Tibial artery (tissue), 4 donors: ENCODE measurements at regions not wholly inside any gene's neighbourhood (a gene's known extent, or its start where the extent isn't known, plus 50 kb on each side); places are given as distances from the start of the nearest gene placed in this dataset.

Source experiments
- DNase-seq, 2 donors: peaks; one replicate each; pipeline ENCODE4 v3.0.0-alpha.2; 2019
- H3K27ac ChIP-seq, 2 donors: fragments of 200-600 bp; sonication (generic) in 1 of 2; 1 replicate in 1 of 2; 2 replicates in 1 of 2; pipeline ENCODE4 v1.5.1; 2018 to 2019; ENCODE audit warnings: mild to moderate bottlenecking in 1 of 2
- H3K27me3 ChIP-seq, 2 donors: fragments of 200-600 bp; sonication (generic) in 1 of 2; one replicate each; pipeline versions ENCODE4 v1.5.1 to v1.6.0; 2016 to 2019
- H3K36me3 ChIP-seq, 3 donors: fragments of 200-600 bp; sonication (generic) in 2 of 3; one replicate each; pipeline ENCODE4 v1.5.1; 2016 to 2019; ENCODE audit warnings: mild to moderate bottlenecking in 2 of 3
- H3K4me1 ChIP-seq, 4 donors: fragments of 200-600 bp; sonication (generic) in 2 of 4; 1 replicate in 3 of 4; 2 replicates in 1 of 4; pipeline ENCODE4 v1.5.1; 2016 to 2019
- H3K4me3 ChIP-seq, 2 donors: fragments of 200-600 bp; sonication (generic) in 1 of 2; 1 replicate in 1 of 2; 2 replicates in 1 of 2; pipeline ENCODE4 v1.5.1; 2018 to 2019; ENCODE audit warnings: mild to moderate bottlenecking in 2 of 2
- H3K9me3 ChIP-seq, 3 donors: fragments of 200-600 bp; sonication (generic) in 1 of 3; one replicate each; pipeline ENCODE4 v1.5.1; 2016 to 2019
- intact Hi-C: fragments of 100-400 bp; cut with DNase I; formaldehyde crosslinking; loops from one replicate; pipeline ENCODE4 v1.15.0; 2023; ENCODE audit warnings: low total_unique reads
- TF ChIP-seq, protein P1 (sequence below), 2 experiments: fragments of 200-600 bp in 1 of 2; fragments of 450-650 bp in 1 of 2; IDR thresholded peaks; one replicate each; pipeline ENCODE4 v1.5.1; 2017 to 2019; ENCODE audit warnings: antibody characterized with exemption in 2 of 2, mild to moderate bottlenecking in 1 of 2, moderate library complexity in 1 of 2

DNA sequence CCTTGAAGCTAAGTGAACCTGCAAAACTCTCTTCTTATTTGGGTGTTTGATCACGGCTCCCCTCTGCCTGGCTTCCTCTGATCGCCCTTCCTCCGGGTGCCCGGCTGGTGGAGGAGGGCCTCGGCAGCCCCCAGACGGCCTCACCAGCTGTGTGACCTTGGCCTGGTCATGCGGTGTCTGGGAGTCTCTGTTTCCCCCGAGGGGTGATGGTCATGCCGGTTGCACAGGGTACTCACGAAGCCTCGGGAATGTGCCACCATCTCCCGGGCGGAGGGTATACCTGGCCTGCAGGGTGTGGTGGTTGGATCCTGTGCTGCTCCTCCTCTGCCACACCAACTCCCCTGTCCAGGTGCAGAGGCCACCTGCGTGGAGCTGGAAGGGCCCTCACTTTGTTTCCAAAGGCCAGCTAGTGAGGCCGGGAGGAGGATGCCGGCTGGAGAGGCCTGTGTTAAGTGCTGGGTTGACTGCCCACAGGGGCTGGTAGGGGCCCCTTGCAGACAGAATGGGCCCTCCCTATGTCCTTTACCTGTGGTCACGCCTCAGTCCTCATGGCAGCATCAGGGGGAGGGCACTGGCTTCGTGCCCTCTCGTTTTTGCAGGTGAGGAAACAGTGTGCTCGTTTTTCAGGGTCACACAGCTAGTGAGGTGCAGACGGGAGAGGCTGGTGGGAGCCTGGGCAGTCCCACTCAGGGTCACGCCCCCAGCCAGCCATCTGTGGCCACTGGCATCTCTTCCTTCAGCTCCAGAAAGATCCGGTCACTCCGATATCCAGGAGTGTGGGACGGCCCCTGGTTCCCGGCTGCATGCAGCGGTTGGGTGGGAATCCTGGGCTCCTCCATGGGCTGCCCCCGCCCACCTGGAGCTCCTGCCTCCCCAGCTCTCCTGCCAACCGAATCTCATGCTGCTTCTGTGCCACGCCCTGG is 148.5 kb upstream of the GSE1 start:
- H3K4me3 ChIP-seq, result no peak overlapping the region
- TF ChIP-seq, protein P1, sequence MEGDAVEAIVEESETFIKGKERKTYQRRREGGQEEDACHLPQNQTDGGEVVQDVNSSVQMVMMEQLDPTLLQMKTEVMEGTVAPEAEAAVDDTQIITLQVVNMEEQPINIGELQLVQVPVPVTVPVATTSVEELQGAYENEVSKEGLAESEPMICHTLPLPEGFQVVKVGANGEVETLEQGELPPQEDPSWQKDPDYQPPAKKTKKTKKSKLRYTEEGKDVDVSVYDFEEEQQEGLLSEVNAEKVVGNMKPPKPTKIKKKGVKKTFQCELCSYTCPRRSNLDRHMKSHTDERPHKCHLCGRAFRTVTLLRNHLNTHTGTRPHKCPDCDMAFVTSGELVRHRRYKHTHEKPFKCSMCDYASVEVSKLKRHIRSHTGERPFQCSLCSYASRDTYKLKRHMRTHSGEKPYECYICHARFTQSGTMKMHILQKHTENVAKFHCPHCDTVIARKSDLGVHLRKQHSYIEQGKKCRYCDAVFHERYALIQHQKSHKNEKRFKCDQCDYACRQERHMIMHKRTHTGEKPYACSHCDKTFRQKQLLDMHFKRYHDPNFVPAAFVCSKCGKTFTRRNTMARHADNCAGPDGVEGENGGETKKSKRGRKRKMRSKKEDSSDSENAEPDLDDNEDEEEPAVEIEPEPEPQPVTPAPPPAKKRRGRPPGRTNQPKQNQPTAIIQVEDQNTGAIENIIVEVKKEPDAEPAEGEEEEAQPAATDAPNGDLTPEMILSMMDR (IDR thresholded peaks at IDR 0.05), result no peak
- intact Hi-C loops, result no loop called here
- no peaks in the 10 kb centered on the region for H3K9me3 ChIP-seq
- H3K36me3 ChIP-seq, result no peaks in the 10 kb centered on the region
- peaks cover 0 to 31% (median 27%) of the 10 kb centered on the region in 4 donors for H3K4me1 ChIP-seq
- H3K27ac ChIP-seq, result no peak overlapping the region
- no peak for DNase-seq
- H3K27me3 ChIP-seq, result peaks cover 0 to 28% of the 10 kb centered on the region in 2 donors

DNA sequence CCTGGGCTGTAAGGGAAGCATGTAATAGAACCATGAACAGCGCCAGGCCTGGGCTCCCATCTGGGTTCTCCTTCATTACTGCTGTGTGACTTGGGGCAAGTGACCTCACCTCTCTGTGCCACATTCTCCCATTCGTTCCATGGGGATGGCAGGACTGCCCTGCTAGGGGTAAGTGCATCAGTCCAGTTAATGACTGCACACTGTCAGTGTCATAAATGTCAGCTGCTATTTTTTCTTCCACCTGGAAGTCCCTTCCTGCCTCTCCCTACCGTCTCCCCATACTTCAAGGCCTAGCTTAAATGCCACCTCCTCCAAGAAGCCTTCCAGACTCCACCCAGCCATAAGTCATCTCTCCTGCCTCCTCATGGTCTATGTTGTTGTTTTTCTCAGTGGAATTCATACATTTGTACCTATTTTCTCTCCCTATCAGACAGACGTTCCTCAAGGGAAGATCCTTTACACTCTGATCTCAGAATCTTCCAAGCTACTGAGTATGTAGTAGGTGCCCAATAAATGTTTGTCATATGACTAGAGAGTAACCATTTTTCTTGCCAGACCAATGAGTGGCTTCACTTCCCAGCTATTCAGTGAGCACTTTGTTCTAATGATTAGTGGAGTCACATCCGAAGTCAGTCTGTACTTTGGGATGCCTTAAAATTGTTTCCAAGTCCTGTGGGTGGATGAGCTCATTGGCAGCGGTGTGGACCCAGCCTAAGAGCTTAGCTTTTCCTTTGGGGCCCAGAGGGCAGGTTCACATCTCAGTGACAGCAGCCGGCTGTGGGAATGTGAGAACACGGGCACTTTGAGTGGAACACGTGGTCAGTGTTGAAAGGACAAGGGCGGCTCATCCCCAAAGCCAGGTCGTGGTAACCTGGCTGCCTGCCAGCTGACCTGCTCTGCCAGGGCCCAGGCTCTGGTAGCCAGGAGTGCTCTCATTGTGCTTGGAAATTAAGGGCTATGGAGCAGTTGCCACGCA is 147.5 kb upstream of the GSE1 start:
- DNase-seq, result no peak
- TF ChIP-seq, protein P1 (IDR thresholded peaks at IDR 0.05), result no peak
- Histone ChIP-seq H3K27ac (no peak overlapping the region), H3K9me3 (no peaks in the 10 kb centered on the region), H3K27me3 (peaks cover 0 to 28% of the 10 kb centered on the region in 2 donors), H3K36me3 (no peaks in the 10 kb centered on the region), H3K4me1 (peaks cover 0 to 31% (median 25%) of the 10 kb centered on the region in 4 donors), H3K4me3 (no peak overlapping the region)
- intact Hi-C loops, result no loop called here

GRCh38 chr16:85466304-85466700 is 146.8 kb upstream of the GSE1 start:
- no peak for DNase-seq
- Histone ChIP-seq H3K9me3 (no peaks in the 10 kb centered on the region), H3K27me3 (peaks cover 0 to 28% of the 10 kb centered on the region in 2 donors), H3K4me3 (no peak overlapping the region), H3K4me1 (peaks cover 0 to 25% (median 22%) of the 10 kb centered on the region in 4 donors), H3K36me3 (no peaks in the 10 kb centered on the region), H3K27ac (no peak overlapping the region)
- TF ChIP-seq, protein P1 (IDR thresholded peaks at IDR 0.05), result no peak
- intact Hi-C loops, result no loop called here

DNA sequence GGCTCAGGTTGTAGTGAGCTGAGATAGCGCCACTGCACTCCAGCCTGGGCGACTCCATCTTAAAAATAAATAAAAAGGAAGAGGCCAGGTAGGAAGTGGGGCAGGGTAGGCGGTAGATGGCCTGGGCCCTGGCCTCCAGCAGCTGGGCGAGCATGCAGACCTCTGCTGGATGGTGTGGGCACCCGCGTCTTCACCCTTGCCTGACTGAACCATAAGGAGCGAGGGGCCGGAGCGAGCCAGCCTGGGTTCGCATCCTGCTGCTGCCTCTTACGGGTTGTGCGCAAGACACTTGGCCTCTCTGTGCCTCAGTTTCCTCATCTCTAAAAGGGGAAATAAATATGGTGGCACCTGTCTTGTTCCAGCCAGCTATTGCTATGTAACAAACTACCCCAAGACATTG is 146.1 kb upstream of the GSE1 start:
- H3K36me3 ChIP-seq, result no peaks in the 10 kb centered on the region
- TF ChIP-seq, protein P1 (IDR thresholded peaks at IDR 0.05), result no peak
- intact Hi-C loops, result no loop called here
- no peak for DNase-seq
- H3K4me3 ChIP-seq, result no peak overlapping the region
- H3K4me1 ChIP-seq, result peaks cover 0 to 20% (median 15%) of the 10 kb centered on the region in 4 donors
- H3K9me3 ChIP-seq, result no peaks in the 10 kb centered on the region
- H3K27me3 ChIP-seq, result peaks cover 0 to 26% of the 10 kb centered on the region in 2 donors
- no peak overlapping the region for H3K27ac ChIP-seq

DNA sequence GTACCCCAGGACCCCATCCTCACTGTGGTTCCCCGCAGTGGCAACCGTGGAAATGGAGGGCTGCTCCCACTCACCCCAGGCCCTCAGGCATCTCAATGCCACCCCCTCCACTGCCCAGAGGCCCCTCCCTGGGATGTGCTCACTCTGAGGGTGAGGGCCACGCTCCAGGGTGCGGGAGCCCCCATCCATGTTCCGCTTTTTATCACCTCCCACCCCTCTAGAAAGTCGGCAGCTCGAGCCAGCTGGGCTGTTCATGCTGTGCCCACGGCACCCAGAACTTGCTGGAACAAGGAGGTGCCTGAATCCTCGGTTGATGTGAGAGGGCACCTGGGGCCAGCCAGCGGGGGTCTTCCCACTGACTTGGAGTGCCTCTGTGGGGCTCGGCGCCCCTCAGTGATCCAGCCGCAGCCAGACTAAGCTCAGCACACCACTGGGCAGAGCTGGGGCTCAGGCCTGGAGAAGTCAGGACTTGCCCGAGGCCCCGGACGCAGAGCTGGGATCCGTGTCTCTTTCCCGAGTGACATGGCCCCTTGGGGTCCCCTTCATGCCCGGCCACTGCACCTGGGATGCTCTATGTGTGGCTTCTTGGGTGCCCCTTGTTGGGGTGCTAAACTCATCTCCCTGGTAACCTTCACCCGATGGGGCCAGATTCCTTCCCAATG is 143.1 kb upstream of the GSE1 start:
- H3K27me3 ChIP-seq, result peaks cover 0 to 3% of the 10 kb centered on the region in 2 donors
- no peak overlapping the region for H3K4me3 ChIP-seq
- TF ChIP-seq, protein P1 (IDR thresholded peaks at IDR 0.05), result no peak
- H3K9me3 ChIP-seq, result no peaks in the 10 kb centered on the region
- intact Hi-C loops, result no loop called here
- no peak overlapping the region for H3K27ac ChIP-seq
- no peak for DNase-seq
- no peaks in the 10 kb centered on the region for H3K36me3 ChIP-seq
- peaks cover 0 to 16% (median 6%) of the 10 kb centered on the region in 4 donors for H3K4me1 ChIP-seq
